Chondrocyte (in vitro differentiated cells): ENCODE measurements at regions not wholly inside any gene's neighbourhood (a gene's known extent, or its start where the extent isn't known, plus 50 kb on each side); places are given as distances from the start of the nearest gene placed in this dataset.
A peak's percentile ranks its signal among the peaks of the same experiment; 100 is the strongest.
"Not testable (repeated sequence)": the region's sequence is repeated elsewhere in the genome, so short reads cannot be mapped to it uniquely, and the experiment has no call there.

ENCODE experiments used
- DNase-seq: peaks from one replicate; pipeline ENCODE4 v3.0.0; 2021; ENCODE audit warnings: mixed read lengths, low spot score
- H3K27ac Mint-ChIP-seq: one replicate; pipeline ENCODE4 v1.8.0; 2021; ENCODE audit warnings: mild to moderate bottlenecking, moderate library complexity, mixed read lengths; ENCODE audit not compliant: unreplicated experiment
- H3K27me3 Mint-ChIP-seq: 2 replicates; pipeline ENCODE4 v1.8.0; 2021; ENCODE audit warnings: low read depth, mixed read lengths
- H3K36me3 Mint-ChIP-seq: 2 replicates; pipeline ENCODE4 v1.8.0; 2021; ENCODE audit warnings: low read depth, mixed read lengths
- H3K4me1 Mint-ChIP-seq: 2 replicates; pipeline ENCODE4 v1.8.0; 2021; ENCODE audit warnings: low read depth, mild to moderate bottlenecking, mixed read lengths
- H3K4me3 Mint-ChIP-seq: one replicate; pipeline ENCODE4 v1.8.0; 2021; ENCODE audit warnings: mild to moderate bottlenecking, moderate library complexity, mixed read lengths; ENCODE audit not compliant: unreplicated experiment
- H3K9me3 Mint-ChIP-seq: 2 replicates; pipeline ENCODE4 v1.8.0; 2021; ENCODE audit warnings: low read depth, mixed read lengths
- TF ChIP-seq, protein P1 (sequence below): fragments of 200-600 bp; sonication (generic); IDR thresholded peaks from 2 replicates; pipeline ENCODE4 v1.5.0; 2021; ENCODE audit warnings: antibody characterized with exemption, mild to moderate bottlenecking, moderate library complexity

DNA sequence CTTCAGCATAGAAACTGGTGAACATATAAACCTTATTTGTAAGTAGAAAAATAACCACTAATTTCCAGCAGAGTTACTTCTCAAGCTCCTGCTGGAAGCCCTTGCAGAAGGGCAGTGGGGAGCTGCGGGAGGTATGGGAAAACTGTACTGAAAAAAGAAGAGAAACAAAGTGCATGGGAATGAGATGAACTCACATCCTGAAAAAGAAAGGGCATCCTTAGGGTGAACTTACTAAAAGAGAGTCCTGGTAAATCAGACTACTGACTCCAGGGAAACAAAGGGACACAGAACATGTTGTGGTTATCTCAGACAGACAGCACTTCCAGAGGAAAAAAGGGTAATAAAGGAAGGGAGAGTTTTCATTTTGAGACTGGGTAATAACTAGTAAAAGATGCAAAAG is 515.1 kb downstream of the RPL10L start:
- no peaks in the 10 kb centered on the region for H3K36me3 Mint-ChIP-seq
- no peak overlapping the region for H3K27ac Mint-ChIP-seq

DNA sequence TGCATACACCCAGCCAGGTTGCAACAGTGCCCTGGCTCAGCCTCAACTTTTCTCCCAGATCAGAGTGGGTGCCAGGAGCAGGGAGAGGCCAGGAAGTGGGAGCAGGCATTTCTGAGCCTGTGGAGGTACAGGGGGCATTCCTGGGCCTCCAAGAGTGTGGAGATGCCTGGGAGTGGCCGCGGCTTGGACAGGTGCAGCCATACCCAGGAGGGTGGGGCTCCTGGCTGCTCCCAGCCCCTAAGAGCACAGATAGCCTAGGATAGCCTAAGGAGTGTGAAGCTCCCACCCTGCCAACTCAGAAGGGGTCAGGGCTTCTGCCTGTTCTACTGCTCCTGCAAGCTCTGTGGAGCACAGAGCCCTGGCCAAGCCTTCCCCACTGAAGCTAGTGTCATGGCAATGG is 543.4 kb downstream of the RPL10L start:
- Mint-ChIP-seq H3K36me3 (no peaks in the 10 kb centered on the region), H3K27me3 (no peaks in the 10 kb centered on the region), H3K27ac (no peak overlapping the region), H3K9me3 (peaks cover 36% of the 10 kb centered on the region), H3K4me3 (no peak overlapping the region), H3K4me1 (no peaks in the 10 kb centered on the region)
- TF ChIP-seq, protein P1, sequence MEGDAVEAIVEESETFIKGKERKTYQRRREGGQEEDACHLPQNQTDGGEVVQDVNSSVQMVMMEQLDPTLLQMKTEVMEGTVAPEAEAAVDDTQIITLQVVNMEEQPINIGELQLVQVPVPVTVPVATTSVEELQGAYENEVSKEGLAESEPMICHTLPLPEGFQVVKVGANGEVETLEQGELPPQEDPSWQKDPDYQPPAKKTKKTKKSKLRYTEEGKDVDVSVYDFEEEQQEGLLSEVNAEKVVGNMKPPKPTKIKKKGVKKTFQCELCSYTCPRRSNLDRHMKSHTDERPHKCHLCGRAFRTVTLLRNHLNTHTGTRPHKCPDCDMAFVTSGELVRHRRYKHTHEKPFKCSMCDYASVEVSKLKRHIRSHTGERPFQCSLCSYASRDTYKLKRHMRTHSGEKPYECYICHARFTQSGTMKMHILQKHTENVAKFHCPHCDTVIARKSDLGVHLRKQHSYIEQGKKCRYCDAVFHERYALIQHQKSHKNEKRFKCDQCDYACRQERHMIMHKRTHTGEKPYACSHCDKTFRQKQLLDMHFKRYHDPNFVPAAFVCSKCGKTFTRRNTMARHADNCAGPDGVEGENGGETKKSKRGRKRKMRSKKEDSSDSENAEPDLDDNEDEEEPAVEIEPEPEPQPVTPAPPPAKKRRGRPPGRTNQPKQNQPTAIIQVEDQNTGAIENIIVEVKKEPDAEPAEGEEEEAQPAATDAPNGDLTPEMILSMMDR = no peak
- DNase-seq = peak; percentile 46

More for the DNA sequence above, 515.1 kb downstream of the RPL10L start:
- Mint-ChIP-seq H3K4me3 (no peak overlapping the region), H3K9me3 (no peaks in the 10 kb centered on the region), H3K27me3 (peaks cover 7% of the 10 kb centered on the region), H3K4me1 (no peaks in the 10 kb centered on the region)
- TF ChIP-seq, protein P1 = no peak
- DNase-seq = no peak

DNA sequence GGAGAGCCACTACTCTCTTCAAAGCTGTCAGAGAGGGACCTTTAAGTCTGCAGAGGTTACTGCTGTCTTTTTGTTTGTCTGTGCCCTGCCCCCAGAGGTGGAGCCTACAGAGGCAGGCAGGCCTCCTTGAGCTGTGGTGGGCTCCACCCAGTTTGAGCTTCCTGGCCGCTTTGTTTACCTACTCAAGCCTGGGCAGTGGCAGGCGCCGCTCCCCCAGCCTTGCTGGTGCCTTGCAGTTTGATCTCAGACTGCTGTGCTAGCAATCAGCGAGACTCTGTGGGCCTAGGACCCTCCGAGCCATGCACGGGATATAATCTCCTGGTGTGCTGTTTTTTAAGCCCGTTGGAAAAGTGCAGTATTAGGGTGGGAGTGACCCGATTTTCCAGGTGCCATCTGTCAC is 550.7 kb downstream of the RPL10L start:
- not testable (repeated sequence) for H3K27ac Mint-ChIP-seq, DNase-seq, H3K27me3 Mint-ChIP-seq, H3K4me1 Mint-ChIP-seq, H3K4me3 Mint-ChIP-seq, H3K36me3 Mint-ChIP-seq
- H3K9me3 Mint-ChIP-seq = peaks cover 21% of the 10 kb centered on the region

DNA sequence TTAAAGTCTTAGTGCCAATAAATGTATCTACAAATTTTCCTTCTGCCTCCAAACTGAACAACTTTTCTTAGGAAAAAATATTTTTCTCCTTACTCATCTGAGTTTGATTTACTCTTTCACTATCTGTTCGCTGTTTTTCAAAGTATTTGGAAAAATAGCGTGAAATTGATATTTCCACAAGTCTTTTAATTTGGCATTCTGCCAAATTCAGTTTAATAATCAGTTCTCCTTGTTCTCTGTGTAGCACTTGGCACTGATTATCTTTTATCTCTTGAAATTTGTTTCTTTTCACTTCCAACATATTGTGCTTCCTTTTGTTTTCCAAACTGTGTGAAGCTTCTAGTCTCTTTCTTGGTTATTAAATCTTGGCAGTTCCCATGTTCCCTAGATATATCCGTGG is 559.8 kb downstream of the RPL10L start:
- Mint-ChIP-seq H3K4me1 (no peaks in the 10 kb centered on the region), H3K27me3 (no peaks in the 10 kb centered on the region), H3K27ac (no peak overlapping the region), H3K36me3 (no peaks in the 10 kb centered on the region), H3K4me3 (no peak overlapping the region), H3K9me3 (peaks cover 6% of the 10 kb centered on the region)
- TF ChIP-seq, protein P1 = no peak
- DNase-seq = no peak

DNA sequence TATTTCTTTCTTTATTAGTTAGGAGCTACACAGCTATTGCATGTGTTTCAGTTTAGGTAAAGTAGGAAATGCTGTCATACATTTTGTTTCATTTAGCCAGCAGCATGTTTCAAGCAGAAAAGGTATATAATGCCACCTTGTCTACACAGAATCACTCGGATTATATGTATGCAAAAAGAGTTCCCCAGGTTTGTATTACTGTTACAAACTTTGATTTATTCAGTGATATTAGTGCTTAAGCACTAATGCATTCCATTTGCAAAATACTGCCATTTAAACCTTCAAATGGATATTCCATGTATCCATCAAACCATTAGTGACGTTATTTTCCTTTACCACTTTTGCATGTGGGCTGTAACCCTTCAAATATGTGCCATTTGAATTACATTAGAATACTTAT is 564.0 kb downstream of the RPL10L start:
- peaks cover 2% of the 10 kb centered on the region for H3K36me3 Mint-ChIP-seq
- H3K27me3 Mint-ChIP-seq = no peaks in the 10 kb centered on the region
- no peak overlapping the region for H3K4me3 Mint-ChIP-seq
- no peak for DNase-seq
- TF ChIP-seq, protein P1 = no peak
- no peak overlapping the region for H3K27ac Mint-ChIP-seq
- H3K9me3 Mint-ChIP-seq = peaks cover 9% of the 10 kb centered on the region
- no peaks in the 10 kb centered on the region for H3K4me1 Mint-ChIP-seq

DNA sequence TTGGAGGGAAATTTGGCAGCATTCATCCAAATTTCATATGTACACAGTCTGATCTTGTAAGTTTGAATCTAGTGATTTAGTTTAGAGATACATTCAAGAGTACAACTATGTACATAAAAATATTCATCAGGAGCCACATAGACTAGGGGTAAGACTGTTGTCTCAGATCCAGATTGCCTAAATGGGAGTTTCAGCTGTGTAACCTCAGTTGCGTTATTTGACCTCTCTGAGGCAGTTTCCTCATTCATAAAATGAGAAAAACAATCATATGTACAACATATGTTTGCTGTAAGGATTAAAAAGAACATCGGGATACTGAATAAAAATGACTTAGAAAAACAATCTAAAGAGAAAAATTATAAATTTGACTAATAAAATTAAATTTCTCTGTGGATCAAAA is 577.5 kb downstream of the RPL10L start:
- no peak overlapping the region for H3K27ac Mint-ChIP-seq
- no peaks in the 10 kb centered on the region for H3K9me3 Mint-ChIP-seq
- H3K4me3 Mint-ChIP-seq = no peak overlapping the region
- no peak for DNase-seq
- H3K27me3 Mint-ChIP-seq = no peaks in the 10 kb centered on the region
- no peaks in the 10 kb centered on the region for H3K36me3 Mint-ChIP-seq
- TF ChIP-seq, protein P1 = no peak
- H3K4me1 Mint-ChIP-seq = no peaks in the 10 kb centered on the region
